HG02981 (cell line): ENCODE measurements at regions not wholly inside any gene's neighbourhood (a gene's known extent, or its start where the extent isn't known, plus 50 kb on each side); places are given as distances from the start of the nearest gene placed in this dataset.
"Not testable (repeated sequence)": the region's sequence is repeated elsewhere in the genome, so short reads cannot be mapped to it uniquely, and the experiment has no call there.

Source experiments
- ATAC-seq: cut with Tn5 transposase; IDR thresholded peaks from one replicate; pipeline ENCODE4 v1.9.1; 2021; ENCODE audit warnings: mild to moderate bottlenecking, moderate library complexity; ENCODE audit not compliant: unreplicated experiment

DNA sequence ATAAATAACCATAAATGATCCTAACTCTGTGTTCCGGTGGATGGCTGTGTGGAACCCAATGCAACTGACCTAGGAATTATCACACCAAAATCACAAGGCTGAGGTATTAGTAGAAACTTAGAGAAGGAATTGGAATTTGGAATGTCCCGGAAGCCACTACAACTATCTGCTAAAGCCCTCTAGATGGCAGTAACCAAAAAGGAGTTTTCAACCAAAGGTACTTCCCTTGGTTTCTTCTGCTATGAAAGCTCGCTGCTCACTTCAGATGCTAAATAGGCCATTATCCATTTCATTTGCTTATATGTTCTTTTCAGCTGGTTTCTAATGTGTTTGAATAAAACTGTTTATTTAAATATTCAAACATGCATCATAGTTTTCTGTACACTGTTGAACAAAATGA is 1589.1 kb upstream of the SPRY2 start:
- ATAC-seq: no peak

GRCh38 chr13:81927347-81927746 is 1586.4 kb upstream of the SPRY2 start:
- no peak for ATAC-seq

DNA sequence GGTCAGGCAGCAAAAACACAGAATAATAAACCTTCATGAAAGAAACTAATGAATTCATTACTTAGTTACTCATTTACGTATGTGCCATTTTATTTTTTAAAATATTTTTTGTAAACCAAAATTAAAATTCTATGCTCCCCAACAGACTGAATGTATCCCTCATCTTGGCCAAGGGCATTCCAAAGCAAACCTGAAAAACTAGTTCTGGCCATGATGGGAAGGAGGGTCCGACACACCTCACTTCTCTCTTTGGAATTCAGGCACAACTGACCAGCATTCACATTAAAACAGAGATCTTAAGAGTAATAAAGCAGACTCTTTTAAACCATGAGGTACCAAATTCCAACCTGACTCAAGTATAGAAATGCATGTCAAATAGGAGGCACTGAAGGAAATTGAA is 1576.9 kb upstream of the SPRY2 start:
- ATAC-seq: no peak

DNA sequence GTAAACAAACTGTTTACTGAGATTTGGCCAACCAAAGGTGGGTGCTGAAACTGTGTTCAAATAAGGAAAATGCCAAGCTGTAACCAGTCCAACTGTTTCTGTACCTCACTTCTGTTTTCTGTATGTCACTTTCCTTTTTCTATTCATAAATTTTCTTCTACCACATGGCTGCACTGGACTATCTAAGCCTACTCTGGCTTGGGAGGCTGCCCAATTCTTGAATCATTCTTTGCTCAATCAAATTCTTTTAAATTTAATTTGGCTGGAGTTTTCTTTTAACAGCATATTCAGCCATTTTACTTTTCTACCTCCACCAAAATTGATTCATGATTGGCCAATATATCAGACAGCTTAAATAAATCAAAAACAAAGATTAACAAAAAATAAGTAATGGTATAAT is 1575.5 kb upstream of the SPRY2 start:
- no peak for ATAC-seq

GRCh38 chr13:81907787-81908372 is 1567.0 kb upstream of the SPRY2 start:
- ATAC-seq: no peak

DNA sequence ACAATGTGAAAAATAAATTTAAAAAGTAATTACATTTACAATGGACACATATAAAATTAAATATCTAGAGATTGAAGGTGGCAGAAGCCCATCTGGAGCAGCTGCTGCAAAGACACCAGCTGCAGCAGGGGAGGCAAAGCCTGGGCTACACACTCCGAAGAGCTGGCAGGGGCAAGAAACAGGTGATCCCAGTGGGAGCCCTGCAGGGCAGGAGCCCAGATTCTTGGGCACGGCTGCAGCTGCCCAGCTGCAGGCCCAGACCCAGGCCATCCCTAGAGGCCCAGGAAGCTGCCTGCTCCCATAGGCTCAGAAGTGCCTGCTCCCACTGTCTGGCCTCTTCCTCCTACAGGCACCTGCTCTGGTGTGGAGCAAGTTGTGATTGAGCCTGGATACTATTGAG is 1547.9 kb upstream of the SPRY2 start:
- ATAC-seq: no peak

DNA sequence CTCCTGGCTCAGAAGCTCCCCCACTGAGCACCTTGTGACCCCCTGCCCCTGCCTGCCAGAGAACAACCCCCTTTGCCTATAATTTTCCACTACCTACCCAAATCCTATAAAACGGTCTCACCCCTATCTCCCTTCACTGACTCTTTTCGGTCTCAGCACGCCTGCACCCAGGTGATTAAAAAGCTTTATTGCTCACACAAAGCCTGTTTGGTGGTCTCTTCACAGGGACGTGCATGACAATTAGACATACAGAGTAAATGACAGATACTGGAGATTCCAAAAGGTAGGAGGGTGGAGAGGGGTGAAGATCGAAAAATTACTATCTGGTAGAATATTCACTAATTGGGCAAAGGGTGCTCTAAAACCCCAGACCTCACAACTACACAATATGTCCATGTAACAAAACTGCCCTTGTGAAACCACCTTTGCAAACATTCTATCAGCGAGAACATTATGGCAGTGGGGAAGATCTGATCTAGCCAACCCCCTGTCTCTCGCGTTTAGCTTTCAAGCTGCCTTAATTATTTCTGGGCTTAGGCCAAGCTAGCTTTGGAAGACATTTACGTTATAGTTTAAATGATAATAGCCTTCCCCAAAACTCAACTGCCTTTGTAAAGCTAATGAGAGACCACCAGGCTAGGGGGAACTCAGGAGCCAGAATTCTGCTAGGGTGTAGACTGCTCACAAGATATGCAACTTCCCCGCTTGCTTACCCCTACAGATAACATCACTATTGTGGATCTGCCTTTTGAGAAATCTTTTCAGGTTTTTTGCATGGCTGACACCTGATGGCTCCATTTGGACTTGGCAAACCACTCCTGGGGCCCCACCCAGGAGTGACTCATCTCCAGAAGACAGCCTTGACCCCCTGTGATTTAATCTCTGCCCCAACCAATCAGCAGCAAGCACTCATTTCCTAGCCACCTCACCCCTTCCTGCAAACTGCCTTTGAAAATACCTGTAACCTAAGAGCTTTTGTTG is 1534.0 kb upstream of the SPRY2 start:
- no peak for ATAC-seq

GRCh38 chr13:81874253-81874652 is 1533.3 kb upstream of the SPRY2 start:
- no peak for ATAC-seq

GRCh38 chr13:81872581-81872980 is 1531.7 kb upstream of the SPRY2 start:
- no peak for ATAC-seq

GRCh38 chr13:81871751-81872325 is 1530.9 kb upstream of the SPRY2 start:
- ATAC-seq: not testable (repeated sequence)

GRCh38 chr13:81848291-81848690 is 1507.4 kb upstream of the SPRY2 start:
- no peak for ATAC-seq

DNA sequence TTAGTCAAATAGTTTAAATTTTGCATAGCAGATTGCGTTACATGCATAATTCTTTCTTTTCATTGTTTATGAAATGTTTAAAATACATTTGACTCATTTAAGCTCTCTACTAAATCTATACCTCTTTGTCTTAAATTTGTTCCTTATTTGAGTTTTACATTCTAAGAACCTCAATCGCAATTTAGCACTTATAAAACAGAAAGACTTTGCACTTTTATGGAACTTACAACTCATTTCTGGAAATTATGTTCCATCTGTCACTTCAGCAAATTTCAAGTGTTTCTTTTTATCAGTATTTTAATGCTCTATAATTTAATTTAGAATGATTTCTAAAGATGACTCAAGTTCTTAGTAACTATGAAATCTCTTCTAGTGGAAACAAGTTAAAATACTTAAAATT is 1505.8 kb upstream of the SPRY2 start:
- ATAC-seq: no peak

DNA sequence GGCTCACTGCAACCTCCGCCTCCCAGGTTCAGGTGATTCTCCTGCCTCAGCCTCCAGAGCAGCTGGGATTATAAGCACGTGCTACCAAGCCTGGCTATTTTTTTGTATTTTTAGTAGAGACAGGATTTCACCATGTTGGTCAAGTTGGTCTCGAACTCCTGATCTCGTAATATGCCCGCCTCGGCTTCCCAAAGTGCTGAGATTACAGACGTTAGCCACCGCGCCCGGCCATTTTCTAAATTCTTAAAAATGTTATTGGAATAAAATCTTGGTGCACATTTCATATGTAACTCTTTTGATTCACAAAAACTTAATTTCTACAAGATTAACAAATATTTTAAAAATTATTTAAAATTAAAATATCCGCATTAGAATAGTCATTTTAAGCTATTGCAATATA is 1480.3 kb upstream of the SPRY2 start:
- no peak for ATAC-seq

- no peak for ATAC-seq
Measured at GRCh38 chr13:81800433-81800832, 1459.5 kb upstream of the SPRY2 start.

DNA sequence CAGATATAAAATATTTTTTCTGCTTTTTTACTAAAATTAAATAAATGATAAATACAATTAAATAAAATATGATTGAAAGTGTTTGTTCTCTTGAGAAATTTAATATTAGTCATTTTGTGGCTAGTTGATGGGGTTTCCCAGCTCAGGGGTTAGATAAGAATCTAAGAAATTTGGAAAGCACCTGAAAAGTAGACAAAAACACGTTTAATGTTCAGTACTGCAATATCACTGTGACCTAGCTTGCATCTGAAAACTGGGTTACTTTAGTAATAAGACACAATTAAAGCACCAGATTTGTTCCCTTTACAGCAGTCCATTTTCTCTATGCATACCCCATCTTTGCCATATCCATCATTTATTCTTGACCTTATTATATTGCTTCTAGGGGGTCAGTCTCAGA is 1454.8 kb upstream of the SPRY2 start:
- no peak for ATAC-seq

DNA sequence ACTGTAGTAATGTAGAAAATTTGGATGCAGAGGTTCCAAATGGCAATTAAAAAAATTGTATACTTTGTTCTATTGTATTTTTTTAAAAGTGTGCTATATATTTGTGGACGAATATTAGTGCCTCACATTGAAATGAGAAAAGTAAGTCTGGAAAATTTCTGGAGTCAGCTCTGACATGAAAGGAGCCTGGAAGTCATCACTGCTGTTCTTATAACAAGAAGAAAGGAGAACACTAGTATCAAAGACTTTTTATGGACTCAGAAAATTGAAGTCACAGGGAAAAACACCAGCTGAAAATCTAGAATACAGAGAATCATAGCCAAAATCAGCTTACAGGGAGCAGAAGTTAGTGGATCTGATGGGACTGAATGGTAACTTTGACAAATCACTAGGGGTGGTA is 1450.7 kb upstream of the SPRY2 start:
- no peak for ATAC-seq

GRCh38 chr13:81781471-81781870 is 1440.5 kb upstream of the SPRY2 start:
- no peak for ATAC-seq

GRCh38 chr13:81779876-81780275 is 1439.0 kb upstream of the SPRY2 start:
- ATAC-seq: no peak

- ATAC-seq: no peak
Measured at GRCh38 chr13:81778350-81778749, 1437.4 kb upstream of the SPRY2 start.

DNA sequence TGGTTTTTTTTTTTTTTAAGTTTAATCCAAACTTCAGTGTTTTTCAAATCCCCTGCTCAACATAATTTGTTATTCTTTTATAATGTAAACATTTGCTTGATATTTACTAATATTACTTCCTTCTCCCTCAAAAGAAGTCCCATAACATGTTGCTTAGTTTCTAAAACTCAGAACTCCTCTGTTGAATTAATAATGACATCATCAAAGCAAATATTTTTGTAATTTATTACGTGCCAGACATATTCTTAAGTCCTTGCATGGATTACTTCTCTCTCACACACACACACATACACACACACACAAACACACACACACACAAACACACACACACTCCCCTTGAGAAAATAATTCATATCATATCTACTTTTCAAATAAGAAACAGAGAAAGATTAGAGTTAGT is 1432.3 kb upstream of the SPRY2 start:
- no peak for ATAC-seq

- no peak for ATAC-seq
Measured at GRCh38 chr13:81771951-81772350, 1431.0 kb upstream of the SPRY2 start.

GRCh38 chr13:81770868-81771505 is 1430.1 kb upstream of the SPRY2 start:
- ATAC-seq: no peak
